EL (cell line): ENCODE measurements at regions not wholly inside any gene's neighbourhood (a gene's known extent, or its start where the extent isn't known, plus 50 kb on each side); places are given as distances from the start of the nearest gene placed in this dataset.

Source experiments
- DNase-seq: peaks from one replicate; pipeline ENCODE4 v3.0.0-alpha.2; 2016

GRCh38 chr3:188940573-188940932, 231.2 kb upstream of the TPRG1 start:
- no peak for DNase-seq

- no peak for DNase-seq
These were observed 230.7 kb upstream of the TPRG1 start for GRCh38 chr3:188941103-188941502.

GRCh38 chr3:188942191-188942590, 229.6 kb upstream of the TPRG1 start:
- DNase-seq = no peak

GRCh38 chr3:188943591-188943990, 228.2 kb upstream of the TPRG1 start:
- DNase-seq = no peak

GRCh38 chr3:188944108-188944507, 227.7 kb upstream of the TPRG1 start:
- no peak for DNase-seq

- DNase-seq = no peak
These were observed 225.2 kb upstream of the TPRG1 start for GRCh38 chr3:188946351-188947240.

GRCh38 chr3:188947401-188948280, 224.1 kb upstream of the TPRG1 start:
- DNase-seq = peak; percentile 88

GRCh38 chr3:188948281-188948996, 223.3 kb upstream of the TPRG1 start:
- peak; percentile 92 for DNase-seq

GRCh38 chr3:188948997-188949389, 222.8 kb upstream of the TPRG1 start:
- no peak for DNase-seq

GRCh38 chr3:188949456-188949855, 222.3 kb upstream of the TPRG1 start:
- no peak for DNase-seq

GRCh38 chr3:188949996-188950395, 221.8 kb upstream of the TPRG1 start:
- DNase-seq = no peak

- peak; percentile 97 for DNase-seq
These were observed 220.8 kb upstream of the TPRG1 start for GRCh38 chr3:188950832-188951489.

GRCh38 chr3:188951734-188952133, 220.0 kb upstream of the TPRG1 start:
- DNase-seq = no peak

GRCh38 chr3:188954590-188955208, 217.1 kb upstream of the TPRG1 start:
- peak; percentile 86 for DNase-seq

- no peak for DNase-seq
These were observed 215.9 kb upstream of the TPRG1 start for GRCh38 chr3:188955919-188956318.

- DNase-seq = peak; percentile 66
These were observed 214.8 kb upstream of the TPRG1 start for GRCh38 chr3:188956839-188957489.

- no peak for DNase-seq
These were observed 212.8 kb upstream of the TPRG1 start for GRCh38 chr3:188959013-188959412.

- DNase-seq = no peak
These were observed 209.2 kb upstream of the TPRG1 start for GRCh38 chr3:188962253-188963247.

- DNase-seq = no peak
These were observed 206.8 kb upstream of the TPRG1 start for GRCh38 chr3:188964957-188965356.

GRCh38 chr3:188972310-188972709, 199.5 kb upstream of the TPRG1 start:
- no peak for DNase-seq
